Epithelial cell of proximal tubule (primary cell): ENCODE measurements at regions not wholly inside any gene's neighbourhood (a gene's known extent, or its start where the extent isn't known, plus 50 kb on each side); places are given as distances from the start of the nearest gene placed in this dataset.

Experiments used
- DNase-seq: peaks from one replicate; pipeline ENCODE4 v3.0.0-alpha.2; 2011; ENCODE audit warnings: low read depth
- H3K4me3 ChIP-seq: 2 replicates; pipeline ENCODE4 v1.5.1; 2011; ENCODE audit warnings: low read depth, mild to moderate bottlenecking, low read length
- CTCF ChIP-seq: conservative IDR thresholded peaks from 2 replicates; pipeline ENCODE4 v1.5.1; 2012; ENCODE audit warnings: low read depth, mild to moderate bottlenecking, low read length

- no peak for DNase-seq
- H3K4me3 ChIP-seq = no peak overlapping the region
- TF ChIP-seq CTCF = no peak
Observed at GRCh38 chr9:120153258-120153657, 426.7 kb downstream of the CDK5RAP2 start.

- no peak for DNase-seq
- H3K4me3 ChIP-seq = no peak overlapping the region
- no peak for TF ChIP-seq CTCF
Observed at GRCh38 chr9:120152295-120152694, 427.7 kb downstream of the CDK5RAP2 start.

GRCh38 chr9:120151806-120152205, 428.2 kb downstream of the CDK5RAP2 start:
- H3K4me3 ChIP-seq = no peak overlapping the region
- TF ChIP-seq CTCF = no peak
- no peak for DNase-seq

GRCh38 chr9:120151149-120151548, 428.8 kb downstream of the CDK5RAP2 start:
- H3K4me3 ChIP-seq = no peak overlapping the region
- TF ChIP-seq CTCF = no peak
- DNase-seq = no peak

GRCh38 chr9:120138955-120139354, 441.0 kb downstream of the CDK5RAP2 start:
- no peak for DNase-seq
- H3K4me3 ChIP-seq = no peak overlapping the region
- TF ChIP-seq CTCF = no peak

GRCh38 chr9:120137186-120137840, 442.7 kb downstream of the CDK5RAP2 start:
- TF ChIP-seq CTCF = no peak
- H3K4me3 ChIP-seq = no peak overlapping the region
- no peak for DNase-seq

GRCh38 chr9:120136696-120137095, 443.3 kb downstream of the CDK5RAP2 start:
- no peak overlapping the region for H3K4me3 ChIP-seq
- DNase-seq = no peak
- TF ChIP-seq CTCF = no peak
